H1 (cell line): ENCODE measurements at regions not wholly inside any gene's neighbourhood (a gene's known extent, or its start where the extent isn't known, plus 50 kb on each side); places are given as distances from the start of the nearest gene placed in this dataset.

Experiments used
- CTCF ChIA-PET: fragments of 300-600 bp; sonication (Branson Sonifier 250); formaldehyde crosslinking; loops from one replicate; lab custom pipeline; 2021; ENCODE audit not compliant: partially characterized antibody; lab: Charles Lee
- POLR2A ChIA-PET: fragments of 300-600 bp; sonication (Branson Sonifier 250); formaldehyde crosslinking; loops from one replicate; lab custom pipeline; 2021; ENCODE audit warnings: inconsistent platforms; ENCODE audit not compliant: partially characterized antibody; lab: Charles Lee
- DNase-seq, 2 experiments: peaks; one replicate each; pipeline versions ENCODE4 v3.0.0 to v3.0.0-alpha.2; 2010 to 2022; ENCODE audit warnings: low spot score in 2 of 2, low read depth in 1 of 2, mixed read lengths in 1 of 2
- FAIRE-seq: peaks from 2 replicates; lab custom pipeline; 2011; peaks lifted over from hg19 to GRCh38; lab: Jason Lieb, UNC
- H2AFZ ChIP-seq: 2 replicates; pipeline ENCODE4 v1.8.1; 2012; ENCODE audit warnings: low read length, inconsistent platforms
- H2AK5ac ChIP-seq: 2 replicates; pipeline ENCODE4 v1.6.1; 2013; ENCODE audit warnings: low read depth, low read length
- H2BK120ac ChIP-seq: replicated peaks from 2 replicates; pipeline ENCODE3; 2013; ENCODE audit warnings: low read depth, low read length, inconsistent platforms
- H2BK12ac ChIP-seq: 2 replicates; pipeline ENCODE4 v1.6.1; 2013; ENCODE audit warnings: low read depth, low read length
- H2BK15ac ChIP-seq: 2 replicates; pipeline ENCODE4 v1.6.1; 2013; ENCODE audit warnings: low read length
- H2BK20ac ChIP-seq: 2 replicates; pipeline ENCODE4 v1.6.1; 2013; ENCODE audit warnings: low read length
- H2BK5ac ChIP-seq: 2 replicates; pipeline ENCODE4 v1.6.1; 2013; ENCODE audit warnings: low read depth, low read length
- H3K14ac ChIP-seq: 2 replicates; pipeline ENCODE4 v1.6.1; 2013; ENCODE audit warnings: inconsistent platforms; ENCODE audit not compliant: insufficient read length
- H3K18ac ChIP-seq: 2 replicates; pipeline ENCODE4 v1.6.1; 2013; ENCODE audit warnings: low read length; ENCODE audit errors: extremely low read depth
- H3K23ac ChIP-seq: 2 replicates; pipeline ENCODE4 v1.6.1; 2013; ENCODE audit warnings: inconsistent platforms; ENCODE audit not compliant: insufficient read length
- H3K23me2 ChIP-seq: 2 replicates; pipeline ENCODE4 v1.6.1; 2013; ENCODE audit warnings: low read depth, low read length
- H3K27ac ChIP-seq: 2 replicates; pipeline ENCODE4 v1.6.1; 2011; ENCODE audit warnings: low read depth, low read length, inconsistent platforms
- H3K27me3 ChIP-seq, 4 experiments: replicated peaks in 1 of 4; 1 replicate in 1 of 4; 2 replicates in 3 of 4; pipeline versions ENCODE4 v1.6.1 to v1.8.1; 2011 to 2013; ENCODE audit warnings: low read length in 3 of 4, mild to moderate bottlenecking in 3 of 4, inconsistent platforms in 2 of 4, mixed read lengths in 2 of 4, moderate library complexity in 1 of 4; ENCODE audit not compliant: control insufficient read depth in 3 of 4, insufficient read depth in 3 of 4; ENCODE audit errors: extremely low read depth in 1 of 4
- H3K36me3 ChIP-seq, 4 experiments: 2 replicates each; pipeline versions ENCODE4 v1.6.1 to v1.8.1; 2011 to 2013; ENCODE audit warnings: mild to moderate bottlenecking in 4 of 4, low read length in 3 of 4, moderate library complexity in 2 of 4, control low read depth in 1 of 4, inconsistent platforms in 1 of 4; ENCODE audit not compliant: insufficient read depth in 4 of 4, control insufficient read depth in 2 of 4
- H3K4ac ChIP-seq: replicated peaks from 2 replicates; pipeline ENCODE3; 2013; ENCODE audit warnings: low read length, low read depth, mixed read lengths, inconsistent platforms; ENCODE audit not compliant: insufficient read length
- H3K4me1 ChIP-seq, 4 experiments: replicated peaks in 1 of 4; 1 replicate in 1 of 4; 2 replicates in 3 of 4; pipeline versions ENCODE4 v1.6.1 to v1.8.1; 2011 to 2013; ENCODE audit warnings: low read length in 3 of 4, inconsistent platforms in 2 of 4, mixed read lengths in 1 of 4; ENCODE audit not compliant: insufficient read depth in 4 of 4, control insufficient read depth in 3 of 4
- H3K4me2 ChIP-seq, 2 experiments: 2 replicates each; pipeline versions ENCODE4 v1.6.1 to v1.8.1; 2011 to 2013; ENCODE audit warnings: low read depth in 2 of 2, low read length in 2 of 2, control low read depth in 1 of 2, inconsistent platforms in 1 of 2, mild to moderate bottlenecking in 1 of 2; ENCODE audit not compliant: insufficient read depth in 1 of 2
- H3K4me3 ChIP-seq, 4 experiments: fragments of 200-600, 300-600 bp in 1 of 4; sonication (generic), shearing (Covaris generic), sonication (Bioruptor Twin) in 1 of 4; 2 replicates each; pipeline versions ENCODE4 v1.5.1 to v1.8.1; 2011 to 2016; ENCODE audit warnings: low read length in 4 of 4, low read depth in 3 of 4, control low read depth in 2 of 4, inconsistent platforms in 2 of 4, mild to moderate bottlenecking in 2 of 4, mixed read lengths in 1 of 4, moderate library complexity in 1 of 4; ENCODE audit not compliant: insufficient read depth in 2 of 4; ENCODE audit errors: extremely low read depth in 1 of 4
- H3K56ac ChIP-seq: replicated peaks from 2 replicates; pipeline ENCODE3; 2013; ENCODE audit warnings: low read depth, mild to moderate bottlenecking, mixed read lengths, low read length, inconsistent platforms; ENCODE audit not compliant: insufficient read length
- H3K79me1 ChIP-seq: 2 replicates; pipeline ENCODE4 v1.6.1; 2013; ENCODE audit warnings: low read depth, low read length, control low read depth
- H3K79me2 ChIP-seq, 2 experiments: 2 replicates each; pipeline versions ENCODE4 v1.6.1 to v1.8.1; 2012 to 2013; ENCODE audit warnings: low read length in 2 of 2, mild to moderate bottlenecking in 2 of 2, inconsistent platforms in 1 of 2; ENCODE audit not compliant: insufficient read depth in 2 of 2, control insufficient read depth in 1 of 2
- H3K9ac ChIP-seq, 4 experiments: replicated peaks in 1 of 4; 1 replicate in 1 of 4; 2 replicates in 3 of 4; pipeline versions ENCODE4 v1.6.1 to v1.8.1; 2011 to 2013; ENCODE audit warnings: low read depth in 3 of 4, low read length in 3 of 4, control low read depth in 2 of 4, mild to moderate bottlenecking in 2 of 4, moderate library complexity in 2 of 4, inconsistent platforms in 1 of 4; ENCODE audit errors: extremely low read depth in 1 of 4
- H3K9me3 ChIP-seq, 2 experiments: 2 replicates each; pipeline versions ENCODE4 v1.6.1 to v1.8.1; 2012 to 2013; ENCODE audit warnings: mild to moderate bottlenecking in 2 of 2, moderate library complexity in 2 of 2, control low read depth in 1 of 2, inconsistent platforms in 1 of 2, low read depth in 1 of 2, low read length in 1 of 2, mixed read lengths in 1 of 2; ENCODE audit not compliant: insufficient read depth in 2 of 2
- H4K20me1 ChIP-seq, 2 experiments: replicated peaks in 1 of 2; 2 replicates each; pipeline versions ENCODE3 to v1.8.1; 2011 to 2013; ENCODE audit warnings: inconsistent platforms in 2 of 2, low read length in 2 of 2, mild to moderate bottlenecking in 1 of 2; ENCODE audit not compliant: insufficient read depth in 2 of 2, control insufficient read depth in 1 of 2
- H4K5ac ChIP-seq: 2 replicates; pipeline ENCODE4 v1.6.1; 2013; ENCODE audit warnings: low read length, low read depth, mixed read lengths, inconsistent platforms; ENCODE audit not compliant: insufficient read length
- H4K8ac ChIP-seq: 2 replicates; pipeline ENCODE4 v1.8.0; 2013; ENCODE audit warnings: mild to moderate bottlenecking, moderate library complexity, low read length, inconsistent platforms; ENCODE audit not compliant: insufficient read depth; ENCODE audit errors: extremely low read depth
- H4K91ac ChIP-seq: replicated peaks from 2 replicates; pipeline ENCODE3; 2013; ENCODE audit warnings: low read length, mixed read lengths, inconsistent platforms; ENCODE audit not compliant: insufficient read length
- BCL11A ChIP-seq, 2 experiments: IDR thresholded peaks; one replicate each; pipeline ENCODE4 v1.6.1; 2011; ENCODE audit warnings: low read depth in 2 of 2, low read length in 2 of 2, mild to moderate bottlenecking in 2 of 2
- CBX5 ChIP-seq: fragments of 300-800, 300-1000 bp; sonication (generic); IDR thresholded peaks from 2 replicates; pipeline ENCODE4 v1.7.1; 2016; ENCODE audit warnings: antibody characterized with exemption, low read length, low read depth
- CHD1 ChIP-seq: IDR thresholded peaks from 2 replicates; pipeline ENCODE4 v1.6.1; 2012; ENCODE audit warnings: low read depth, low read length, improper control_type of control experiment
- MAFK ChIP-seq: IDR thresholded peaks from 2 replicates; pipeline ENCODE4 v1.6.1; 2012; ENCODE audit warnings: low read depth, mild to moderate bottlenecking, improper control_type of control experiment, low read length
- NRF1 ChIP-seq: IDR thresholded peaks from 2 replicates; pipeline ENCODE4 v1.6.1; 2011; ENCODE audit warnings: mild to moderate bottlenecking, low read depth, low read length, improper control_type of control experiment
- RAD21 ChIP-seq, 2 experiments: IDR thresholded peaks in 1 of 2; conservative IDR thresholded peaks in 1 of 2; 2 replicates each; pipeline ENCODE4 v1.6.1; 2011; ENCODE audit warnings: low read depth in 2 of 2, low read length in 2 of 2, improper control_type of control experiment in 1 of 2, inconsistent platforms in 1 of 2, mild to moderate bottlenecking in 1 of 2, moderate library complexity in 1 of 2
- RFX5 ChIP-seq: IDR thresholded peaks from 2 replicates; pipeline ENCODE4 v1.6.1; 2011; ENCODE audit warnings: low read depth, low read length, improper control_type of control experiment, borderline replicate concordance
- SAP30 ChIP-seq: fragments of 300-600 bp; sonication (generic); IDR thresholded peaks from 2 replicates; pipeline ENCODE4 v1.7.1; 2012; ENCODE audit warnings: low read length, moderate library complexity, mild to moderate bottlenecking, inconsistent platforms; ENCODE audit not compliant: insufficient read depth, insufficient replicate concordance
- SIN3A ChIP-seq, 2 experiments: IDR thresholded peaks in 1 of 2; conservative IDR thresholded peaks in 1 of 2; 2 replicates each; pipeline ENCODE4 v1.6.1; 2011 to 2012; ENCODE audit warnings: low read length in 2 of 2, improper control_type of control experiment in 1 of 2, low read depth in 1 of 2, mild to moderate bottlenecking in 1 of 2
- SIX5 ChIP-seq: IDR thresholded peaks from 2 replicates; pipeline ENCODE4 v1.6.1; 2011; ENCODE audit warnings: mild to moderate bottlenecking, low read depth, low read length
- SP2 ChIP-seq: IDR thresholded peaks from 2 replicates; pipeline ENCODE4 v1.6.1; 2012; ENCODE audit warnings: mild to moderate bottlenecking, low read length, inconsistent platforms
- SRF ChIP-seq: IDR thresholded peaks from 2 replicates; pipeline ENCODE4 v1.6.1; 2011; ENCODE audit warnings: mild to moderate bottlenecking, low read depth, low read length, moderate library complexity
- TAF7 ChIP-seq: optimal IDR thresholded peaks from 2 replicates; pipeline ENCODE3; 2011; ENCODE audit warnings: low read depth, mild to moderate bottlenecking, inconsistent platforms, low read length, moderate library complexity, borderline replicate concordance

- no peak for TF ChIP-seq BCL11A (IDR thresholded peaks at IDR 0.05; ENCODE audit: low read depth in 2 of 2, low read length in 2 of 2)
Observed at GRCh38 chr6:156413154-156413553, 364.0 kb upstream of the ARID1B start (continued).

GRCh38 chr6:156410649-156411048 is 366.5 kb upstream of the ARID1B start:
- Histone ChIP-seq H3K4me3 (no peak overlapping the region), H3K4me1 (no peaks in the 10 kb centered on the region), H2BK15ac (no peak overlapping the region), H3K4me2 (no peak overlapping the region), H2BK20ac (no peak overlapping the region), H2BK5ac (no peak overlapping the region), H3K9me3 (no peaks in the 10 kb centered on the region), H3K36me3 (no peaks in the 10 kb centered on the region), H3K23me2 (no peaks in the 10 kb centered on the region), H4K8ac (no peak overlapping the region), H3K79me2 (no peaks in the 10 kb centered on the region), H3K4ac (no peak overlapping the region), H3K18ac (no peak overlapping the region), H3K27ac (no peak overlapping the region), H3K56ac (no peak overlapping the region), H2BK12ac (no peak overlapping the region), H4K20me1 (no peaks in the 10 kb centered on the region), H3K79me1 (no peaks in the 10 kb centered on the region), H2AFZ (no peak overlapping the region), H3K9ac (no peak overlapping the region), H2BK120ac (no peak overlapping the region), H3K27me3 (no peaks in the 10 kb centered on the region), H3K23ac (no peak overlapping the region), H4K91ac (no peak overlapping the region), H3K14ac (no peak overlapping the region), H2AK5ac (no peak overlapping the region), H4K5ac (no peak overlapping the region)
- ChIA-PET CTCF (interaction anchor here (0.8 to 1.0 kb wide), 2 partner anchors 12 to 31 kb away, joined by 3 to 4 read pairs; no protein-coding TSS in a partner anchor), POLR2A (no interaction called here)
- FAIRE-seq, result no peak
- no peak for DNase-seq
- TF ChIP-seq CHD1 (no peak), SRF (no peak), MAFK (no peak), SP2 (no peak), NRF1 (no peak), TAF7 (no peak), SAP30 (no peak), RFX5 (no peak), BCL11A (IDR thresholded peaks at IDR 0.05; ENCODE audit: low read depth in 2 of 2, low read length in 2 of 2) (no peak), SIX5 (no peak), SIN3A (conservative IDR thresholded peaks at IDR 0.05 in 1 of 2, IDR thresholded peaks at IDR 0.05 in 1 of 2; ENCODE audit: low read depth in 1 of 2, low read length in 2 of 2) (no peak), CBX5 (no peak), RAD21 (IDR thresholded peaks at IDR 0.05 in 1 of 2, conservative IDR thresholded peaks at IDR 0.05 in 1 of 2; ENCODE audit: low read depth in 2 of 2, low read length in 2 of 2) (no peak)
